ENCODE measurements at regions not wholly inside any gene's neighbourhood (a gene's known extent, or its start where the extent isn't known, plus 50 kb on each side); places are given as distances from the start of the nearest gene placed in this dataset.

GRCh38 chr2:16615687-16616615, 49.7 kb downstream of the CYRIA start:
- no peak for DNase-seq (ENCODE audit: low read depth)

GRCh38 chr2:16615246-16615645, 50.4 kb downstream of the CYRIA start:
- DNase-seq (ENCODE audit: low read depth): no peak

GRCh38 chr2:16614314-16614860, 51.2 kb downstream of the CYRIA start:
- DNase-seq (ENCODE audit: low read depth): peak; percentile 16

- no peak for DNase-seq (ENCODE audit: low read depth)
These were observed 52.1 kb downstream of the CYRIA start for GRCh38 chr2:16613539-16614011.

- no peak for DNase-seq (ENCODE audit: low read depth)
These were observed 53.1 kb downstream of the CYRIA start for GRCh38 chr2:16612490-16612889.

GRCh38 chr2:16609786-16610185, 55.8 kb downstream of the CYRIA start:
- no peak for DNase-seq (ENCODE audit: low read depth)

- DNase-seq (ENCODE audit: low read depth): peak; percentile 69
These were observed 56.7 kb downstream of the CYRIA start for GRCh38 chr2:16608661-16609643.

GRCh38 chr2:16607301-16607700, 58.3 kb downstream of the CYRIA start:
- no peak for DNase-seq (ENCODE audit: low read depth)

GRCh38 chr2:16604236-16604635, 61.4 kb downstream of the CYRIA start:
- no peak for DNase-seq (ENCODE audit: low read depth)

- DNase-seq (ENCODE audit: low read depth): no peak
These were observed 74.2 kb downstream of the CYRIA start for GRCh38 chr2:16591370-16591933.

GRCh38 chr2:16589465-16589864, 76.2 kb downstream of the CYRIA start:
- DNase-seq (ENCODE audit: low read depth): no peak

- no peak for DNase-seq (ENCODE audit: low read depth)
These were observed 77.1 kb downstream of the CYRIA start for GRCh38 chr2:16588565-16588964.

- no peak for DNase-seq (ENCODE audit: low read depth)
These were observed 78.0 kb downstream of the CYRIA start for GRCh38 chr2:16587601-16588000.

GRCh38 chr2:16584824-16585540, 80.7 kb downstream of the CYRIA start:
- no peak for DNase-seq (ENCODE audit: low read depth)

- DNase-seq (ENCODE audit: low read depth): no peak
These were observed 81.5 kb downstream of the CYRIA start for GRCh38 chr2:16584084-16584483.

GRCh38 chr2:16581241-16581640, 84.4 kb downstream of the CYRIA start:
- no peak for DNase-seq (ENCODE audit: low read depth)

- DNase-seq (ENCODE audit: low read depth): no peak
These were observed 87.6 kb downstream of the CYRIA start for GRCh38 chr2:16578081-16578480.

- DNase-seq (ENCODE audit: low read depth): no peak
These were observed 95.1 kb downstream of the CYRIA start for GRCh38 chr2:16570516-16570915.

- DNase-seq (ENCODE audit: low read depth): no peak
These were observed 96.4 kb downstream of the CYRIA start for GRCh38 chr2:16568998-16569784.

GRCh38 chr2:16566701-16567100, 98.9 kb downstream of the CYRIA start:
- DNase-seq (ENCODE audit: low read depth): no peak

Measured in RPMI7951 (cell line).